ENCODE measurements at regions not wholly inside any gene's neighbourhood (a gene's known extent, or its start where the extent isn't known, plus 50 kb on each side); places are given as distances from the start of the nearest gene placed in this dataset.

DNA sequence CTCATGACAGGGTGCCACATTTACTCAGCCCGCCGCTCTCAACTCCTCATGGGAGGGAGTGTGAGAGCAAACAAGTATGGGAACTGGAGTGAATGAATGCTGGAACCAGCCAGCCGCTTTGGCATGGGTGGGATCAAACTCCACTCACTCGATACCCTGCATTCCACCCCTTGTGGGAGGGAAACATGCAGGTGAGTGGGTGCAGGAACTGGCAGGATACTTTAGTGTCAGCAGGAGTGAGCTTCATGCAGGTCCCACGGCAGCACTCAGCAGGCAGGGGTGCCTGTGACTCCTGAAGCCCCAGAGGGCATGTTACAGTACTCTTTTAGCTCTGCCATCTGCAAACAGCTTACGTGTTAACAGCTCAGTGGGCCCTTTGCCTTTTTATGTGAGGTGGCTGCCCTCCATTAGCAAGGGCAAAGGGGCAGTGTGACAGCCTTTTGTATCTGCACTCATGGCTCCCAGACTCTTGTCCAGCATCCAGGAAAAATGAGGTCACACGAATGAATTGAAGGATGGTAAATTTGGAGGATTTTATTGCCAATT, 433.2 kb upstream of the NMUR2 start:
- TF ChIP-seq, protein P1, sequence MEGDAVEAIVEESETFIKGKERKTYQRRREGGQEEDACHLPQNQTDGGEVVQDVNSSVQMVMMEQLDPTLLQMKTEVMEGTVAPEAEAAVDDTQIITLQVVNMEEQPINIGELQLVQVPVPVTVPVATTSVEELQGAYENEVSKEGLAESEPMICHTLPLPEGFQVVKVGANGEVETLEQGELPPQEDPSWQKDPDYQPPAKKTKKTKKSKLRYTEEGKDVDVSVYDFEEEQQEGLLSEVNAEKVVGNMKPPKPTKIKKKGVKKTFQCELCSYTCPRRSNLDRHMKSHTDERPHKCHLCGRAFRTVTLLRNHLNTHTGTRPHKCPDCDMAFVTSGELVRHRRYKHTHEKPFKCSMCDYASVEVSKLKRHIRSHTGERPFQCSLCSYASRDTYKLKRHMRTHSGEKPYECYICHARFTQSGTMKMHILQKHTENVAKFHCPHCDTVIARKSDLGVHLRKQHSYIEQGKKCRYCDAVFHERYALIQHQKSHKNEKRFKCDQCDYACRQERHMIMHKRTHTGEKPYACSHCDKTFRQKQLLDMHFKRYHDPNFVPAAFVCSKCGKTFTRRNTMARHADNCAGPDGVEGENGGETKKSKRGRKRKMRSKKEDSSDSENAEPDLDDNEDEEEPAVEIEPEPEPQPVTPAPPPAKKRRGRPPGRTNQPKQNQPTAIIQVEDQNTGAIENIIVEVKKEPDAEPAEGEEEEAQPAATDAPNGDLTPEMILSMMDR (IDR thresholded peaks at IDR 0.05; ENCODE audit: insufficient read depth, low read depth, low read length) = no peak
- TF ChIP-seq EZH2 (IDR thresholded peaks at IDR 0.05; ENCODE audit: insufficient read depth, low read length) = no peak

Measured in astrocyte (in vitro differentiated cells and primary cell).